NCI-H187 (cell line): ENCODE measurements at regions not wholly inside any gene's neighbourhood (a gene's known extent, or its start where the extent isn't known, plus 50 kb on each side); places are given as distances from the start of the nearest gene placed in this dataset.
"Not testable (repeated sequence)": the region's sequence is repeated elsewhere in the genome, so short reads cannot be mapped to it uniquely, and the experiment has no call there.

Experiments used
- DNase-seq, 2 experiments: peaks; one replicate each; lab custom pipeline; 2025; lab: John Stamatoyannopoulos, UW

DNA sequence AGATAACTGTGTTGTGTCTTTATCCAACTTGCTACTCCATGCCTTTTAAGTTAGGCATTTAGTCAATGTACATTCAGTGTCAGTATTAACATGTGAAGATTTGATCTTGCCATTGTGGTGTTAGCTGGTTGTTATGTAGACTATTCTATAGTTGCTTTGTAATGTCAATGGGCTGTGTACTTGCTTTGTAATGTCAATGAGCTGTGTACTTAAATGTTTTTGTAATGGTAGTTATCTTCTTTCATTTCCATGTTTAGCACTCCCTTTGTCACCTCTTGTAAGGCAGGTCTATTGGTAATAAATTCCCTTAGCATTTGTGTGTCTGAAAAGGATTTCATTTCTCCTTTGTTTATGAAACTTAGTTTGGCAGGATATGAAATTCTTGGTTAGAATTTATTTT, 53.4 kb downstream of the MC4R start:
- DNase-seq, result no peak

GRCh38 chr18:60311676-60312360, 60.8 kb downstream of the MC4R start:
- DNase-seq, result no peak

GRCh38 chr18:60295674-60296073, 76.9 kb downstream of the MC4R start:
- DNase-seq, result no peak

GRCh38 chr18:60292186-60292585, 80.4 kb downstream of the MC4R start:
- DNase-seq, result peak; percentile 65 to 73

GRCh38 chr18:60279391-60279790, 93.2 kb downstream of the MC4R start:
- no peak for DNase-seq

DNA sequence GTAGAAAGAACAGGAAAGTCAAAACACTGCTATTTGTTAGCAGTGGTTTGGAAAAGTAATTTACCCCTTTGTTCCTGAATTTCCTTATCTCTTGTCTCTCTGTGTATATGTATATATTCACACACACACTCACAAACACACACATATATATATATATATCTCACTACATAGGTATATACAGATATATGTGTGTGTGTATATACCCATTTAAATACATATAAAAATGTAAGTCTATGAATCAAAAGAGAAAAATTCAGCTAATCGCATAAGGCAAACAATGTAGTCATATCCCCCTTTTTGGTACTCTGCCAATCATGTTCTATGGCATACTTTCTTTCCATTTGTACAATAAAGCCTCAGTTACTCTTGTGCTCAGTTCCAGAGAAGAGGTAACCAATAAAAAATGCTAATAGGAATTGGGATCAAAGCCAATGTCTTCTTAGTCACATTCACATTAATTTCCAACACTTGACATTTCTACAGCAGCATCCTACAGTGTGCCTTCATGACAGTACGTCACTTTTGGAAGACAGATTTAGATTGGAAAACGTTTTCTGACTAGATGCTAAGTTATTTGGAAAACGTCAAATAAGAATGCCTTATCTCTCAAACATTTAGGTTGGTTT, 94.6 kb downstream of the MC4R start:
- no peak for DNase-seq

DNA sequence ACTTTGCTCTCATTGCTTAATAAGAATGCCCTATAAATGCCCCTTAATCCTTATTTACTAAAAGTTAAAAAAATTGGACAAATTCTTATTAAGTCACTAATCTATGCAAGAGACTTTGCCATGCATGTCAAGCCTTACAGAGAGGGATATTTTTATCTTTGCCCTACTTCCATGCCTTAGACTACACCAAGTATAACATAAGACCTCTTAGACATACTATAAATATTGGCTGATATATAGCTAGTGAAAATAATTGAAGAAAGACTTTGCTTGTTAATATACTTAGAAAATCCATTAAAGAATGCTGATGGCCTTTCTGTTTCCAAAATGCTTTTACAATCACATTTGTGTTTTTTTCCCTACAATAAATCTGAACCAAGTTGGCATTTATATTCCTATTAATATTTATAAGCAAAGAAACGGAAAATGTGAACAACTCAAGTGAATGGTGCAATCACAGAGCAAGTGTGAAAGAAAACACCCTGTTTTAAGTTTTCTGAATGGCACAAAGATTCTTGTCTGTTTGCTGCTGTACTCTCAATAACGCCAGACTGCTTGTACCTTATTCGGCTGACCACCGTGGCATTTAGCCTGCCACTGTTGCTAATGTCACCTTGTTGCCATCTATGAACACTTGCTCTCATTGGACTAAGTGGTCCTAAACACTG, 105.0 kb downstream of the MC4R start:
- DNase-seq, result no peak

- no peak for DNase-seq
These were observed 106.0 kb downstream of the MC4R start for GRCh38 chr18:60266558-60266957.

DNA sequence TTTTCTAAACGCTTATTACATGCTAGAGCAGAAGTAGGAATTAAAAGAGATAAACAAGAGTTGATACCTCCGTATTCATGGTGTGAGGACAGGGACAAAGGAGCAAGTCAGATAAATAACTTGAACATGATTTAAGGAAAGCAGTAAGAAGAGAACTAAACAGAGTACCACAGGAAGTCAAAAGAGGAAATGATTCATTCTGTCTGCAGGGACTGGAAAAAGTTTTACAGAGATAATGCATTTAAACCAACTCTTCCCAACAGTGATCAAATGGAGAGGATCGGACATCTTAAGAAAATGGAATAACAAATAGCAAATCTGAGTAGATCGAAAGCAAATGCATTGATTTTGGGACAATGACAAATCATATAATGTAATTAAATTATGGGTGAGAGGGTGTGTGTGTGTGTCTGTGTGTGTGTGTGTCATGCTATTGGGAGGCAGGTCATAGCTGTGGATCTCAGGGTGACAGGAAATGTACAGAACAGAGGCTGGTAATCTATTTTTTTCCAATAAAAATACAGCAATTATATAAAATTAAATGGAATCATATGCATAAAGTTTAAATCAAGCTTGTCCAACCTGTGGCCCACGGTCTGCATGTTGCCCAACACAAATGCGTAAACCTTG, 113.4 kb downstream of the MC4R start:
- DNase-seq, result no peak

DNA sequence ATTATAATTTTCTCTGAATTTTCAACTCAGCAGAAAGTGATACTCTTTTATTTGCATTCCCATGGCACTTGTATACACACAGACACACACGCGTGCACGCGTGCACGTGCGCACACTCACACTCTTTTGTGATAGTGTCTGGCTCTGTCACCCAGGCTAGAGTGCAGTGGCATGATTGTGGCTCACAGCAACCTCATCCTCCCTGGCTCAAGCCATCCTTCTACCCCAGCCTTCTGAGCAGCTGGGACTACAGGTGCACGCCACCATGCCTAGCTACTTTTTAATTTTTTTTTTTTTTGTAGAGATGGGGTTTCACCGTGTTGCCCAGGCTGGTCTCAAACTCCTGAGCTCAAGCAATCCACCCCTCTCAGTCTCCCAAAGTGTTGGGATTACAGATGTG, 123.2 kb downstream of the MC4R start:
- DNase-seq, result no peak

GRCh38 chr18:60248336-60249330, 123.9 kb downstream of the MC4R start:
- DNase-seq, result no peak

DNA sequence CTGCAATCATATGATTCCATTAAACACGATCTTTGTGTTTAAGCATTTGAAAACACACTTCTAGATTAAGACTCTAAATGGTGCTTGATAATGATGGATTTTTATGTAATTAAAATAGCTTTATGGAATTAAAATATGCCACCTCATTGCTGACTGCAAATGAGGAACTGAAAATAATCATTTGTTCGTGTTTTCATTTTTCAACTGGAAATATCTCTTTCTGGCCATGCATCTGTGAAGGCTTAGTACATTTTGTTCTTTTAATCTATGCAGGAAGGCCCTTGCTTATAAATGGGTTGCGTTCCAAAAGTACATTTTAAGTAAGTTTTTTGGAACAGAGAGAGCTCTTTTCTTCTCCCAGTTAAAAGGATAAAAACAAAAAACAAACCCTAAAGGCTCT, 125.5 kb downstream of the MC4R start:
- DNase-seq, result no peak

DNA sequence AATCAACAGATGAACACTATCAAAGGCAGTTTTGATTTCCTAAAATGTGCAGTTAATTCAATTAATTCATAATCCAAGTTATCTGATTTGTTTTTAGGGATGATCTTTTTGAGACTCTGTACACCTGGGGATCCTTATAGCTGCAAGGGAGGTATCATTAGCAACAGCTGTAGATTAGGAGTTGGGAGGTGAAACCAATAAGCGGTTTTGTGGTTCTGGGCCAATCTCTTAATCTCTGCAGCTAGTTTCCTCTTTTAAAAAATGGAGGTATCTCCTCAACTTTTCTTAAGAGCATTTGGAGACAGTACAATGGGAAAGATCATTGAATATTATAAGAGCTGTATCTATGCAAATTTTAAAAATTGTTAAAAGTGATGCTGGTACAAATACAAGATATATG, 126.0 kb downstream of the MC4R start:
- no peak for DNase-seq

DNA sequence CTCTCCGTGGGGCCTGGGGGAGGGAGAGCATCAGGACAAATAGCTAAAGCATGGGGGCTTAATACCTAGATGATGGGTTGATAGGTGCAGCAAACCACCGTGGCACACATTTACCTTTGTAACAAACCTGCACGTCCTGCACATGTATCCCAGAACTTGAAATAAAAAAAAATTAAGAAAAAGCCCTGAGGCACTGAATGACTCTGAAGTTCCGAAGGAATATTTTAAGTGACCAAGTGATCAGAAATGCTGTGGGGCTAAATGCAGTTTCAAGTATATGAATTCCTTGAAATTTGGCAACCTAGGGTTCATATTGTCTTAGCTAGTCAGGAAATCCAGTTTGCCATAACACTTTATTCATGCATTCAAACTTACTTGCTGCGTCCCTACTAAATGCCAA, 127.5 kb downstream of the MC4R start:
- DNase-seq, result no peak

DNA sequence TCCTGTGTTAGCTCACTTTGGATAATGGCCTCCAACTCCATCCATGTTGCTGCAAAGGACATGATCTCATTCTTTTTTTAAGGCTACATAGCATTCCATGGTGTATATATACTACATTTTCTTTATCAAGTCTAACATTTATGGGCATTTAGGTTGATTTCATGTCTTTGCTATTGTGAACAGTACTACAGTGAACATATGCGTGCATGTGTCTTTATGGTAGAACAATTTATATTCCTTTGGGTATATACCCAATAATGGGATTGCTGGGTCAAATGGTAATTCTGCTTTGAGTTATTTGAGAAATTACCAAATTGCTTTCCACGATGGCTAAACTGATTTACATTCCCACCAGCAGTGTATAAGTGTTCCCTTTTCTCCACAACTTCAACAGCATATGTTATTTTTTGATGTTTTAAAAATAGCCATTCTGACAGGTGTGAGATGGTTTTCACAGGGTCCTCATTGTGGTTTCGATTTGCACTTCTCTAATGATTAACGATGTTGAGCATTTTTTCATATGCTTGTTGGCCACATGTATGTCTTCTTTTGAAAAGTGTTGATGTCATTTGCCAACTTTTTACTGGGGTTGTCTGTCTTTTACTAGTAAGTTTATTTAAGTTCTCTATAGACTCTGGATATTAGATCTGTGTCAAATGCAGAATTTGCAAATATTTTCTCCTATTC, 133.4 kb downstream of the MC4R start:
- DNase-seq, result not testable (repeated sequence)

DNA sequence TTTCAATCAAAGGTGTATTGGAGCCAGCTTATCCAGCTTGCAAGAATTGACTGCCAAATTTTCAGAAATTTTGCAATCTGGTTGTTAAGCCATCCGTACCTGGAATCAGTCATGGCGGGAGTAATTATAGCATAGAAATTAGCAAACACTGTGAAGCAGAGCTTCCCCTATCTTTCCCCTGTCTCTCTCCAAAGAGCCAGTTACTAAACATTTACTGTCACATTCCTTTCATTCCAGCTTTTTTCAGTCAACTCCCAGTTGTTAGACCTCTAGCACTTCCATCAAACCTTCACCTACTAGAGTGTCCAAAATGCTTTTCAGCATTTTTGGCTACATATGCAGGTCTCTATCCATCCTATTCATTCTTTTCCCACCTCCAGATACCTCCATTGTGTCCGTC, 137.4 kb downstream of the MC4R start:
- no peak for DNase-seq

DNA sequence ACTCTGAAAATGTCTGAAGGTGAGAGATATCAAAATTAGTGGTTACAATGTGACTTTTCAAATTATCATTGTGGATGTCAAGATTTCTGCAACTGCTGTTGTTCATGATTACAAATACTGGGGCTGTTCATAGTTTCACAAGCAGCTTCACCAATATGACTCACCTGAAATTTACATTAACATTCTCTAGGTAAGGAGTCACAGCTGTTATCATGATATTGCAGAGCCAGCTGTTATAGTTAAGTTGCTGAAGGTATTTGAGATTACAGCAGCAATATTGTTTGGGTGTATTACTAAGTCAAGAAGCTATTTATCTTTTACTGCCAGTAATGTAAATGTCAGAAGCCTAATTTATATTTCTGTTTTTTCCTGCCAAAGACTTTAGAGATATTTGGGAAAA, 140.0 kb downstream of the MC4R start:
- no peak for DNase-seq

DNA sequence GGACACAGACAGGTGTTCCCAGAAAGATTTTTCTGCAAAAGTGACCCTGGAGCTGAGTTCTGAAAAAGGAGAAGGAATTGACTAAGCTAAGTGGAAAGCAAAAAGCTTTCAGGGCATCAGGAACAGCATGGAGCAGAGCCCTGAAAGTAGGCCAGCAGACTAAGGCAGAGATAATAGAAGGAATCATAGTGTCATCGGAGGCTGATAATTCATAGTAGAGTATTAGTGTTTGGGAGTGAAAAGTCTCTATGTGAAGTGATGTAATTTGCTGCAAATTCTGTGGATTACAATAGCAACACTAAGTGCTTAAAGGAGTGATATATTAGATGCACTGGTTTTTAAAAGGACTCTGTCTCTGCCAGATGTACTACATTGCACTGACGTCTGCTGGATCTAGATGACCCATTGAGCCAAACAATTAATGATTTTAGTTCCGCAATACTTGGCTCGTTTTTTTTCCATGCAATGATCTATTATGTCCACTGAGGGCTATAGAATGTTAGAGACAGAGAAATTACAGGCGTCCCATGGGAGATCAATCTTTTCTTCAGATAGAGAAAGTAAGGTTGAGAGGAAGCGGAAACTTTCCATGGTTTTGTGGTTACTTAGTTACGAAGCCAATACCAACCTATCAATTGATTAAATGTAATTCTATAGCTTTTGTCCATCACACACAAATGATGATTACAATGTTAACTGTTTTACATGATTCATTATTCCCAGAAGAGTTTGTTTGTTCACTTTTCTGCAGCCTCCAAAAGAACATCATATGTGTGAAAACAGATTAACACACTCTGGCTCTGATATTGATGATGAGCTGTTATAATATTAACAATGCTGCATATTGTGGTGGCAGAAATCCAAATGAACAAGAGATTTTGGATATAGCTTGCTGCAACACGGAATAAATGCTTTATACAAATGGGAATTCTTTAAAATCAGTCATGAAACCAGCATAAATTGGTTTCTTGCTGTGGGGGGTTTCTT, 143.7 kb downstream of the MC4R start:
- DNase-seq, result no peak

DNA sequence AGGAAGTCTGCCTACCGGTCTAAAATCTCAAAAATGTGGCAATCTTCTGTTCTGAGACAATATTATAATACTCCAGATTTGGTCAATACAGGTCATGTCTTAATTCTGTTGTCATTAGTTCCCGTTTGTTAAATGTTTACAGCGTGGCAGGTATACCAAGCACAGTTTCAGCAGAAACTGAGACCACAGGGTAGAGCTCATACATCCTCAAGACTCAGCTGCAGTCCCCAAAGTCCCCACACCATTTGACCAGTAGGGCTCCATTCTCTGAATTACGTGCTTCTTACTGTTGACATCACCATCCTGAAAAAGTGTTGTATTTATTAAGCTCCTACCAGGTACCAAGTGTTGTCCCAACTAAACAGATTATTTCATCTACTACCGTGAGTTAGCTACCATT, 157.1 kb downstream of the MC4R start:
- no peak for DNase-seq

- no peak for DNase-seq
These were observed 163.5 kb downstream of the MC4R start for GRCh38 chr18:60209042-60209441.
